ENCODE measurements at regions not wholly inside any gene's neighbourhood (a gene's known extent, or its start where the extent isn't known, plus 50 kb on each side); places are given as distances from the start of the nearest gene placed in this dataset.

- no peak for DNase-seq (ENCODE audit: low read depth)
Measured at GRCh38 chr1:29865051-29865450, 628.7 kb downstream of the PTPRU start.

- no peak for DNase-seq (ENCODE audit: low read depth)
Measured at GRCh38 chr1:29864431-29865022, 628.2 kb downstream of the PTPRU start.

GRCh38 chr1:29861922-29862321 is 625.6 kb downstream of the PTPRU start:
- no peak for DNase-seq (ENCODE audit: low read depth)

- DNase-seq (ENCODE audit: low read depth), result no peak
Measured at GRCh38 chr1:29861446-29861845, 625.1 kb downstream of the PTPRU start.

GRCh38 chr1:29860681-29861080 is 624.4 kb downstream of the PTPRU start:
- DNase-seq (ENCODE audit: low read depth), result no peak

GRCh38 chr1:29860056-29860455 is 623.7 kb downstream of the PTPRU start:
- no peak for DNase-seq (ENCODE audit: low read depth)

- DNase-seq (ENCODE audit: low read depth), result no peak
Measured at GRCh38 chr1:29859126-29859525, 622.8 kb downstream of the PTPRU start.

- DNase-seq (ENCODE audit: low read depth), result no peak
Measured at GRCh38 chr1:29858646-29859045, 622.3 kb downstream of the PTPRU start.

- no peak for DNase-seq (ENCODE audit: low read depth)
Measured at GRCh38 chr1:29856340-29857114, 620.2 kb downstream of the PTPRU start.

- DNase-seq (ENCODE audit: low read depth), result no peak
Measured at GRCh38 chr1:29855561-29856160, 619.3 kb downstream of the PTPRU start.

GRCh38 chr1:29854700-29855276 is 618.5 kb downstream of the PTPRU start:
- DNase-seq (ENCODE audit: low read depth), result no peak

- no peak for DNase-seq (ENCODE audit: low read depth)
Measured at GRCh38 chr1:29853716-29854330, 617.5 kb downstream of the PTPRU start.

GRCh38 chr1:29852248-29852647 is 615.9 kb downstream of the PTPRU start:
- DNase-seq (ENCODE audit: low read depth), result no peak

- DNase-seq (ENCODE audit: low read depth), result no peak
Measured at GRCh38 chr1:29851691-29852090, 615.4 kb downstream of the PTPRU start.

- no peak for DNase-seq (ENCODE audit: low read depth)
Measured at GRCh38 chr1:29849991-29850757, 613.9 kb downstream of the PTPRU start.

GRCh38 chr1:29849038-29849750 is 612.9 kb downstream of the PTPRU start:
- no peak for DNase-seq (ENCODE audit: low read depth)

- DNase-seq (ENCODE audit: low read depth), result no peak
Measured at GRCh38 chr1:29845910-29846309, 609.6 kb downstream of the PTPRU start.

GRCh38 chr1:29842130-29842529 is 605.8 kb downstream of the PTPRU start:
- no peak for DNase-seq (ENCODE audit: low read depth)

- no peak for DNase-seq (ENCODE audit: low read depth)
Measured at GRCh38 chr1:29839726-29840125, 603.4 kb downstream of the PTPRU start.

GRCh38 chr1:29838738-29839320 is 602.5 kb downstream of the PTPRU start:
- DNase-seq (ENCODE audit: low read depth), result no peak
